HCT116 (cell line): ENCODE measurements at regions not wholly inside any gene's neighbourhood (a gene's known extent, or its start where the extent isn't known, plus 50 kb on each side); places are given as distances from the start of the nearest gene placed in this dataset.

Source experiments
- ATAC-seq: fragments of 200-7000 bp; cut with Tn5 transposase; 2 replicates; pipeline ENCODE4 v1.9.1; 2020; ENCODE audit warnings: mild to moderate bottlenecking, moderate library complexity
- BruUV-seq: library from RNA; stranded (reverse); fragments of 400-500 nt; replicated peaks from 2 replicates; lab custom pipeline; 2021; lab: Mats Ljungman, UMichigan
- CTCF ChIA-PET: fragments of 300-600 bp; sonication (Branson Sonifier 250); formaldehyde crosslinking; loops from one replicate; lab custom pipeline; 2021; ENCODE audit warnings: antibody characterized with exemption; lab: Charles Lee
- POLR2A ChIA-PET: fragments of 300-600, 350-600 bp; sonication (Branson Sonifier 250); formaldehyde crosslinking; loops from one replicate; lab custom pipeline; 2021; ENCODE audit warnings: antibody characterized with exemption; lab: Charles Lee
- RAD21 ChIA-PET, 2 experiments: fragments of 300-600 bp; sonication (Branson Sonifier 250); formaldehyde crosslinking; loops; one replicate each; lab custom pipeline; 2023; ENCODE audit warnings: low total read pairs in 2 of 2; ENCODE audit not compliant: uncharacterized antibody in 2 of 2, unreplicated experiment in 2 of 2, low non-redundant PET in 1 of 2; lab: Charles Lee
- DNase-seq: peaks from one replicate; pipeline ENCODE4 v3.0.0-alpha.2; 2010; ENCODE audit warnings: low read depth, low spot score
- H2AFZ ChIP-seq: fragments of 200-600 bp; shearing (Covaris generic), sonication (generic); 2 replicates; pipeline ENCODE4 v1.6.1; 2017; ENCODE audit warnings: low read depth, mixed run types, mixed read lengths, antibody characterized with exemption, low read length; ENCODE audit not compliant: poor library complexity, severe bottlenecking
- H3K27ac ChIP-seq: 2 replicates; pipeline ENCODE4 v1.5.1; 2012; ENCODE audit warnings: low read depth, low read length
- H3K27me3 ChIP-seq: fragments of 200-600 bp; sonication (generic); 2 replicates; pipeline ENCODE4 v1.6.1; 2016; ENCODE audit warnings: mixed run types, low read length, mixed read lengths; ENCODE audit not compliant: insufficient read depth
- H3K36me3 ChIP-seq, 2 experiments: fragments of 200-500 bp in 1 of 2; fragments of 200-600 bp in 1 of 2; sonication (Bioruptor generic) in 1 of 2; sonication (generic) in 1 of 2; 2 replicates each; pipeline versions ENCODE4 v1.5.1 to v1.6.1; 2014 to 2016; ENCODE audit warnings: low read length in 2 of 2, inconsistent platforms in 1 of 2, mixed read lengths in 1 of 2, mixed run types in 1 of 2; ENCODE audit not compliant: insufficient read depth in 2 of 2, control insufficient read depth in 1 of 2
- H3K4me1 ChIP-seq, 2 experiments: fragments of 200-600 bp in 1 of 2; sonication (generic) in 1 of 2; 2 replicates each; pipeline versions ENCODE4 v1.5.1 to v1.6.1; 2012 to 2017; ENCODE audit warnings: low read length in 2 of 2, inconsistent platforms in 1 of 2, mild to moderate bottlenecking in 1 of 2, mixed read lengths in 1 of 2, mixed run types in 1 of 2, moderate library complexity in 1 of 2; ENCODE audit not compliant: insufficient read depth in 2 of 2, control insufficient read depth in 1 of 2
- H3K4me2 ChIP-seq: fragments of 200-600 bp; sonication (generic); 2 replicates; pipeline ENCODE4 v1.6.1; 2017; ENCODE audit warnings: mixed run types, low read length, mixed read lengths
- H3K4me3 ChIP-seq, 2 experiments: fragments of 200-600 bp in 1 of 2; sonication (generic) in 1 of 2; replicated peaks in 1 of 2; 2 replicates each; pipeline ENCODE4 v1.5.1; 2011 to 2016; ENCODE audit warnings: low read length in 2 of 2, control low read depth in 1 of 2, low read depth in 1 of 2, mild to moderate bottlenecking in 1 of 2, mixed read lengths in 1 of 2, mixed run types in 1 of 2
- H3K79me2 ChIP-seq: fragments of 200-600 bp; sonication (generic); 2 replicates; pipeline ENCODE4 v1.6.1; 2017; ENCODE audit warnings: mild to moderate bottlenecking, mixed run types, low read length, moderate library complexity, mixed read lengths; ENCODE audit not compliant: insufficient read depth
- H3K9ac ChIP-seq: fragments of 200-600 bp; sonication (generic); 2 replicates; pipeline ENCODE4 v1.6.1; 2016; ENCODE audit warnings: low read length, mixed read lengths
- H3K9me2 ChIP-seq: fragments of 200-600 bp; sonication (generic), shearing (Covaris generic); 2 replicates; pipeline ENCODE4 v1.6.1; 2017; ENCODE audit warnings: mixed run types, mild to moderate bottlenecking, moderate library complexity; ENCODE audit not compliant: insufficient read depth
- H3K9me3 ChIP-seq, 2 experiments: fragments of 200-500 bp in 1 of 2; fragments of 200-600 bp in 1 of 2; sonication (Bioruptor generic) in 1 of 2; sonication (generic) in 1 of 2; 2 replicates each; pipeline ENCODE4 v1.6.1; 2014 to 2017; ENCODE audit warnings: low read length in 2 of 2, mixed read lengths in 2 of 2, inconsistent platforms in 1 of 2, low read depth in 1 of 2, mild to moderate bottlenecking in 1 of 2, mixed run types in 1 of 2, moderate library complexity in 1 of 2; ENCODE audit not compliant: control insufficient read depth in 1 of 2, insufficient read depth in 1 of 2
- H4K20me1 ChIP-seq: fragments of 200-600 bp; sonication (generic), shearing (Covaris generic); 2 replicates; pipeline ENCODE4 v1.6.1; 2017; ENCODE audit warnings: mixed run types, mild to moderate bottlenecking, moderate library complexity; ENCODE audit not compliant: insufficient read depth
- CBX3 ChIP-seq: IDR thresholded peaks from 2 replicates; pipeline ENCODE4 v1.6.1; 2012; ENCODE audit warnings: low read depth
- EGR1 ChIP-seq: IDR thresholded peaks from 2 replicates; pipeline ENCODE4 v1.6.1; 2012; ENCODE audit warnings: low read depth
- ELF1 ChIP-seq: IDR thresholded peaks from 2 replicates; pipeline ENCODE4 v1.6.1; 2012; ENCODE audit warnings: low read depth, borderline replicate concordance
- EZH2 ChIP-seq: fragments of 200-600 bp; sonication (generic); IDR thresholded peaks from 2 replicates; pipeline ENCODE4 v1.6.1; 2017; ENCODE audit warnings: antibody characterized with exemption, mixed run types
- EZH2phosphoT487 ChIP-seq: fragments of 200-600 bp; IDR thresholded peaks from 2 replicates; pipeline ENCODE4 v1.6.1; 2018; ENCODE audit warnings: antibody characterized with exemption, borderline replicate concordance
- POLR2A ChIP-seq: IDR thresholded peaks from 2 replicates; pipeline ENCODE4 v1.7.0; 2011; ENCODE audit warnings: borderline replicate concordance; ENCODE audit not compliant: insufficient read depth, insufficient read length; ENCODE audit errors: extremely low read depth
- SRF ChIP-seq: IDR thresholded peaks from 2 replicates; pipeline ENCODE4 v1.6.1; 2012; ENCODE audit warnings: low read depth
- YY1 ChIP-seq: IDR thresholded peaks from 2 replicates; pipeline ENCODE4 v1.6.1; 2011; ENCODE audit warnings: low read length, low read depth, moderate library complexity, mild to moderate bottlenecking; ENCODE audit not compliant: insufficient replicate concordance; ENCODE audit errors: extremely low read depth
- ZNF274 ChIP-seq: fragments of 200-500 bp; sonication (Bioruptor generic); IDR thresholded peaks from 2 replicates; pipeline ENCODE4 v1.6.1; 2014; ENCODE audit warnings: mild to moderate bottlenecking, low read depth, low read length, inconsistent platforms
- intact Hi-C: fragments of 100-400 bp; cut with micrococcal nuclease; formaldehyde crosslinking; loops from 2 replicates; pipeline ENCODE4 v1.10.0; 2022
- TF ChIP-seq, protein P1 (sequence below): IDR thresholded peaks from 2 replicates; pipeline ENCODE4 v1.6.1; 2012
- TF ChIP-seq, protein P2 (sequence below): IDR thresholded peaks from 2 replicates; pipeline ENCODE4 v1.6.1; 2012
- TF ChIP-seq, protein P3 (sequence below), 3 experiments: fragments of 200-600 bp in 1 of 3; sonication (generic) in 1 of 3; IDR thresholded peaks in 2 of 3; conservative IDR thresholded peaks in 1 of 3; 2 replicates each; pipeline ENCODE4 v1.5.1; 2012 to 2017; ENCODE audit warnings: low read depth in 2 of 3, low read length in 2 of 3, antibody characterized with exemption in 1 of 3, borderline replicate concordance in 1 of 3, control low read depth in 1 of 3, mild to moderate bottlenecking in 1 of 3, mixed read lengths in 1 of 3, mixed run types in 1 of 3, moderate library complexity in 1 of 3; ENCODE audit not compliant: insufficient read depth in 1 of 3
- TF ChIP-seq, protein P4 (sequence below): IDR thresholded peaks from 2 replicates; pipeline ENCODE4 v1.6.1; 2011; ENCODE audit warnings: mild to moderate bottlenecking, low read length, moderate library complexity; ENCODE audit not compliant: insufficient replicate concordance; ENCODE audit errors: extremely low read depth

DNA sequence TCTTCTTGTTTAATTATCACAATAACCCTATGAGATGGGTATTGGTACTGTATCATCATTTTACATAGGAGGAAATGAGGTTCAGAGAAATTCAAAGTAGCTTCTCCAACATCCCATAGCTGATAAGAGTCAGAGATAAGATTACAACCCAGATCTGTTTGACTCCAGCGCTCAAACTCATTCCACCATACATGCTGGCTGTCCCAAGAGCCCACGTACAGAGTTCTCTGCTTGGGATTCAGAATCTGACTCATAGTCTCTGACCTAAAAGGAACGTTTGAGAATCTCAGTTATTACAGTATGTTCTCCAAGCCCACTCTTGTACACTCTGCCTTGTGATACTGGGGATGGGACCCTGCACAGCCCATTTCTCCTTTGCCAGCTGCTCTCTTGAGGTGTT lies 90.2 kb downstream of the TMEM215 start:
- H3K27ac ChIP-seq, result no peak overlapping the region
- H3K9ac ChIP-seq, result no peak overlapping the region
- intact Hi-C loops, result no loop called here
- H4K20me1 ChIP-seq, result no peaks in the 10 kb centered on the region
- RAD21 ChIA-PET, result no interaction called here
- no peaks in the 10 kb centered on the region for H3K36me3 ChIP-seq
- CTCF ChIA-PET, result no interaction called here
- no peak overlapping the region for H3K4me2 ChIP-seq
- no peak overlapping the region for H2AFZ ChIP-seq
- H3K79me2 ChIP-seq, result no peaks in the 10 kb centered on the region
- H3K27me3 ChIP-seq, result no peaks in the 10 kb centered on the region
- TF ChIP-seq YY1 (no peak), POLR2A (no peak), EGR1 (no peak), CBX3 (no peak), SRF (no peak), EZH2phosphoT487 (no peak), EZH2 (no peak), ZNF274 (no peak), ELF1 (no peak)
- TF ChIP-seq, protein P1, sequence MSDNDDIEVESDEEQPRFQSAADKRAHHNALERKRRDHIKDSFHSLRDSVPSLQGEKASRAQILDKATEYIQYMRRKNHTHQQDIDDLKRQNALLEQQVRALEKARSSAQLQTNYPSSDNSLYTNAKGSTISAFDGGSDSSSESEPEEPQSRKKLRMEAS, result no peak
- TF ChIP-seq, protein P2, sequence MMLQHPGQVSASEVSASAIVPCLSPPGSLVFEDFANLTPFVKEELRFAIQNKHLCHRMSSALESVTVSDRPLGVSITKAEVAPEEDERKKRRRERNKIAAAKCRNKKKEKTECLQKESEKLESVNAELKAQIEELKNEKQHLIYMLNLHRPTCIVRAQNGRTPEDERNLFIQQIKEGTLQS, result no peak
- TF ChIP-seq, protein P3, sequence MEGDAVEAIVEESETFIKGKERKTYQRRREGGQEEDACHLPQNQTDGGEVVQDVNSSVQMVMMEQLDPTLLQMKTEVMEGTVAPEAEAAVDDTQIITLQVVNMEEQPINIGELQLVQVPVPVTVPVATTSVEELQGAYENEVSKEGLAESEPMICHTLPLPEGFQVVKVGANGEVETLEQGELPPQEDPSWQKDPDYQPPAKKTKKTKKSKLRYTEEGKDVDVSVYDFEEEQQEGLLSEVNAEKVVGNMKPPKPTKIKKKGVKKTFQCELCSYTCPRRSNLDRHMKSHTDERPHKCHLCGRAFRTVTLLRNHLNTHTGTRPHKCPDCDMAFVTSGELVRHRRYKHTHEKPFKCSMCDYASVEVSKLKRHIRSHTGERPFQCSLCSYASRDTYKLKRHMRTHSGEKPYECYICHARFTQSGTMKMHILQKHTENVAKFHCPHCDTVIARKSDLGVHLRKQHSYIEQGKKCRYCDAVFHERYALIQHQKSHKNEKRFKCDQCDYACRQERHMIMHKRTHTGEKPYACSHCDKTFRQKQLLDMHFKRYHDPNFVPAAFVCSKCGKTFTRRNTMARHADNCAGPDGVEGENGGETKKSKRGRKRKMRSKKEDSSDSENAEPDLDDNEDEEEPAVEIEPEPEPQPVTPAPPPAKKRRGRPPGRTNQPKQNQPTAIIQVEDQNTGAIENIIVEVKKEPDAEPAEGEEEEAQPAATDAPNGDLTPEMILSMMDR (IDR thresholded peaks at IDR 0.05 in 2 of 3, conservative IDR thresholded peaks at IDR 0.05 in 1 of 3; ENCODE audit: borderline replicate concordance in 1 of 3, insufficient read depth in 1 of 3, low read depth in 2 of 3, low read length in 2 of 3), result no peak
- TF ChIP-seq, protein P4, sequence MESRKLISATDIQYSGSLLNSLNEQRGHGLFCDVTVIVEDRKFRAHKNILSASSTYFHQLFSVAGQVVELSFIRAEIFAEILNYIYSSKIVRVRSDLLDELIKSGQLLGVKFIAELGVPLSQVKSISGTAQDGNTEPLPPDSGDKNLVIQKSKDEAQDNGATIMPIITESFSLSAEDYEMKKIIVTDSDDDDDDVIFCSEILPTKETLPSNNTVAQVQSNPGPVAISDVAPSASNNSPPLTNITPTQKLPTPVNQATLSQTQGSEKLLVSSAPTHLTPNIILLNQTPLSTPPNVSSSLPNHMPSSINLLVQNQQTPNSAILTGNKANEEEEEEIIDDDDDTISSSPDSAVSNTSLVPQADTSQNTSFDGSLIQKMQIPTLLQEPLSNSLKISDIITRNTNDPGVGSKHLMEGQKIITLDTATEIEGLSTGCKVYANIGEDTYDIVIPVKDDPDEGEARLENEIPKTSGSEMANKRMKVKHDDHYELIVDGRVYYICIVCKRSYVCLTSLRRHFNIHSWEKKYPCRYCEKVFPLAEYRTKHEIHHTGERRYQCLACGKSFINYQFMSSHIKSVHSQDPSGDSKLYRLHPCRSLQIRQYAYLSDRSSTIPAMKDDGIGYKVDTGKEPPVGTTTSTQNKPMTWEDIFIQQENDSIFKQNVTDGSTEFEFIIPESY, result no peak
- TF ChIP-seq, all 23 proteins: peak for 0
- H3K4me1 ChIP-seq, result no peaks in the 10 kb centered on the region
- DNase-seq, result no peak
- H3K9me2 ChIP-seq, result no peaks in the 10 kb centered on the region
- no peak for ATAC-seq
- POLR2A ChIA-PET, result no interaction called here
- H3K4me3 ChIP-seq, result no peak overlapping the region
- BruUV-seq, result no TSS peak
- H3K9me3 ChIP-seq, result no peaks in the 10 kb centered on the region
